Right ventricle myocardium inferior (tissue), 1 donor: ENCODE measurements at regions not wholly inside any gene's neighbourhood (a gene's known extent, or its start where the extent isn't known, plus 50 kb on each side); places are given as distances from the start of the nearest gene placed in this dataset.
A peak's percentile ranks its signal among the peaks of the same experiment; 100 is the strongest.

Experiments
- ATAC-seq: fragments of 200-7000 bp; cut with Tn5 transposase; one replicate; pipeline ENCODE4 v1.9.1; 2020; ENCODE audit warnings: mild to moderate bottlenecking, moderate library complexity
- DNase-seq: peaks from one replicate; pipeline ENCODE4 v3.0.0; 2021; ENCODE audit errors: missing footprints
- intact Hi-C: fragments of 100-400 bp; cut with DNase I; formaldehyde crosslinking; loops from one replicate; pipeline ENCODE4 v1.11.0; 2022
- donor health status: DM: no; HTN: yes; CAD: no; lungs with severe emphysema.

- intact Hi-C loops = no loop called here
Observed at GRCh38 chr11:69423181-69423580, 58.3 kb upstream of the LINC01488 start.

DNA sequence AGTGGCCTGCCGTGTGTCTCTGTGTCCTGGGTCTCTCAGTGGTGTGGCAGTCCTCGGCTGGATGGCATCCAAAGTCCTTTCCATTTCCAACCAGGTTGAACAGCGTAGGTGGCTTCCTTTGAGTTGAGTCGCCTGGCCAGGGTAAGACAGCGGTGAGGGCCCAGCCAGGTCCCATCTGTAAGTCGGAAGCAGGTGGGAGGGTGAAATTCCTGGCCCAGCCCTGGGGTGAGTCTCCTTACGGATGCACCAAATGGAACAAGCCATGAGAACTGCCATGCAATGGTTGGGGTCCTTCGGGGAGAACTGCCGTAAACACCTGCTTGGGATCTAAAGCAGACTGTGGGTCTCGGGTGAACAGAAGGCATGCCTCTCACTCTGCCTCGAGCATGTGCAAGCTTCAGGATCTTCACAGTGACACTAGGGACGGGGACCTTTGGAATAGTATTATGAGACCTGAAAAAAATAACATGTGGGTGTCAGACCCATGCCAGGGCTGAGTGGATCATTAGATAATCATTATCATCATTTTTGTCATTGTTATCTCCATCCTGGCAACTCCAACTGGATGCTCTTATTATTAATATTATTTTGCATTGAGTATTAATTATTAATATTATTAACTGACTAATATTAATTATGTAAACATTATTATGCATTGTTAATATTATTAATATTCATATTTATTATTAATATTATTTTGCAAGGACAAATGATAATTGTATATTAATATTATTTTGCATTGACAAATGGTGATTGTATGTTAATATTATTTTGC is 57.7 kb upstream of the LINC01488 start:
- ATAC-seq (no peak), DNase-seq (no peak)
- intact Hi-C loops = no loop called here

More at GRCh38 chr11:69423181-69423580, 58.3 kb upstream of the LINC01488 start:
- no peak for DNase-seq
- no peak for ATAC-seq

DNA sequence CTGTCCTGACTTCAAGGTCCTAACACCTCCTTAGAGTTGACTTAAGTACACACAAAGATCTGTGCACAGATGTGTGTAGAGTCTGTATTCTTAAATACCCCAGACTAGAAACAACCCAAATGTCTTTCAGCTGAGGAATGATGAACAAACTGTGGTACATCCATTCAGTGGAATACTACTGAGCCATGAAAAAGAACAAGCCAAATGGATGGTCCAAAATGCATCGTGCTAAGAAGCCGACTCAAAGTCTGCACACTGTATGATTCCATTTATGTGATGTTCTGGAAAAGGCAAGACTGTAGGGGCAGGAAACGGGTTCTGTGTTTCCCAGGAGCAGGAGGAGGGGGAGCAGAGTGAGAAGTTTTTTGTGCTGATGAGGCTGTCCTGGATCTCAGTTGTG is 56.7 kb upstream of the LINC01488 start:
- no peak for ATAC-seq
- DNase-seq = no peak
- intact Hi-C loops = no loop called here

DNA sequence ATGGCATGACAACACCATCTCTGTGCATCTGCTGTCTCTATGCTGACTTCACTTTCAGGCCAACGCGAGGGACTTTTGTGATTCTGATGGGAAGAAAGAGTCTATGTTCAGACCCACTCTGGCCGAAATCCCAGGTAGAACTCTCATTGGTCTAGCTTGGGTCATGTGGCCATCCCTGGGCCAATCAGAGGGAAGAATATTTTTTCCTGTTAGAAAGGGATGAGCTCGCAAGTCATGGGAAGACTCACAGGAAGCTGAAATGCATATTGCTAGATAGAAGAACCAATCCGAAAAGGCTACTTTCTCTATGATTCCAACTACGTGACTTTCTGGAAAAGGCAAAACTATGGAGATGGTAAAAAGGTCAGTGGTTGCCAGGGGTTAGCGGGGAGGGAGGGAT is 56.0 kb upstream of the LINC01488 start:
- no peak for ATAC-seq
- intact Hi-C loops = no loop called here
- DNase-seq = no peak

DNA sequence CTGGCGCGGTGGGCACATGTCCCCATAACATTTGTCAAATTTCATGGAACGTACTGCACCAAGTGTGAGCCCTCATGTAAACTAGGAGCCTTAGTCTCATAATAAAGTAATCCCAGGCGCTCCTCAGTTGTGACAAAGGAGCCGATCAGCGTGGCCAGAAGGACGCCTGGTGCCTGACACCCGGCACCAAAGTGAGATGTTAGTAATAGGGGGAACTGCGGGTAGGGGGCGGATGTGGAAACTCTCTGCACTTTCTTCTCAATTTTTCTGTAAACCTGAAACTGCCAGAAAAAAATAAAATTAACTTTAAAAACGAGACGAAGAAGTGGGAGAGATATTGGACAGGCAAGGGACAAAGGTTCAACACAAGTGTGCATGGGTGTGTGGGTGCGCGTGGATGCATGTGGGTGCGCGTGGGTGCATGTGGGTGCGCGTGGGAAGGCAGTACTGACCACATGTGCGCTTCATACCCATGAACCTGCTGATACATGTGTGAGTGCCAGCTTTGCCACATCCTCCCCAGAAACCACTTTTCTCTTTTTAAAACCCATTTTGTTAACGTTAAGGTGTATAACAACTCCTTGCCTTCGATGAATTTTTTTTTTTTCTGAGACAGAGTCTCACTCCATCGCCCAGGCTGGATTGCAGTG is 55.4 kb upstream of the LINC01488 start:
- intact Hi-C loops = no loop called here
- no peak for DNase-seq

DNA sequence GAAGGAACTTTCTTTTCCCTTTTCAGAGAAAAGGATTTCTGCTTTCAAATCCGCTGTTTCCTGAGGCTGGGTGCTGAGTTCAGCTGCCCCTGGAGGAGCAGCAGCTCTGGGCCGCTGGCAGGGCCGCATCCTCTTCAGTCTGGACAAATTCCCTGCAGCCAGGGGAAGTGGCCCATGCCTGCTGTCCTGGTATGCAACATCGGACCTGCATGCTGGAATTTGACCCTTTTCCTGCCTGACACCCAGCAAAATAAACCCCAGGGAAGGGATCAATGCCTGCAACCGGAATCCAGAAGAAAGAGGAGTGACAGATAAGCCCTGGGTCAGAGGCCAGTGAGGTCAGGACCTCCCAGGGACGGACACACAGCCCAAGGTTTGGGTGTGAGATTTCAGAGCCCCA is 54.1 kb upstream of the LINC01488 start:
- intact Hi-C loops = no loop called here
- peak; percentile 43 for ATAC-seq
- peak; percentile 15 for DNase-seq

More for the DNA sequence above, 55.4 kb upstream of the LINC01488 start:
- ATAC-seq = no peak

GRCh38 chr11:69427906-69428880 is 53.3 kb upstream of the LINC01488 start:
- intact Hi-C loops = no loop called here
- ATAC-seq = no peak
- peak; percentile 68 for DNase-seq

DNA sequence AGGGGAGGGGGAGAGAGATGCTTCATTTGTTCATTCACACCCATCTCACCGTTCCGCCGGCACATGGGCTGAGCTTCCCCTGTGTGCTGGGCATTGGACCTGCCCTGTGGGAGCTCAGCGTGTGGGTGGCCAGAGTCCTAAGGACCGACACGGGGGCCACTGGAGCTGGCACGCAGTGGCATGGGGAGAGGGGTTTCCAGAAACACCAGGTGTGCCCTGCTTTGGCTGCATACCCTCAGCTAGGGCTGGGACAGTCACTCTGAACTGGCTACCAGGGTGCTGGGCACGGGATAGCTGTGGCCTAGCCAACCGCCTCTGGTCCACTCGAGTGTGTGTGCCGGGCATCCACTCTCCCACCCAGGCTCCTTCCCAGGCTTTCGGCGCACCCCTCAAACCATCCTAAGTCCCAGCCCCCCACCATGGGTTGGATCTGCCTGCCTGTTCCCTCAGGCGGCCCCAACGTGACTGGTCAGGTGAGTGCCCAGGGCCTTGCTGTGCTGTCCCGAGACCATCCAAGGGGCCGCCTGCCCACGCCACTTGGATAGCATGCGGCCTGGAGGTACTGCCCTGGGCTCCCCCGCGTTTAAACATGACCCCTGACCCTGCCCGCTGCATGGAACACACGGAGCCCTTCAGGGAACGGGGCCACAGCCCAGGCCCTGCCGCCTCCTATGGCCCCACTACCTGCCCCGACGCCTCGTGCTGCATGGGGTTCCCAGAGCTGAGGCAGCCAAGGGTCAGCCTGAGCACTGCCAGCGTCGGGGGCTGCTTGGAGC is 51.6 kb upstream of the LINC01488 start:
- peak; percentile 14 for DNase-seq
- ATAC-seq = no peak
- intact Hi-C loops = no loop called here

DNA sequence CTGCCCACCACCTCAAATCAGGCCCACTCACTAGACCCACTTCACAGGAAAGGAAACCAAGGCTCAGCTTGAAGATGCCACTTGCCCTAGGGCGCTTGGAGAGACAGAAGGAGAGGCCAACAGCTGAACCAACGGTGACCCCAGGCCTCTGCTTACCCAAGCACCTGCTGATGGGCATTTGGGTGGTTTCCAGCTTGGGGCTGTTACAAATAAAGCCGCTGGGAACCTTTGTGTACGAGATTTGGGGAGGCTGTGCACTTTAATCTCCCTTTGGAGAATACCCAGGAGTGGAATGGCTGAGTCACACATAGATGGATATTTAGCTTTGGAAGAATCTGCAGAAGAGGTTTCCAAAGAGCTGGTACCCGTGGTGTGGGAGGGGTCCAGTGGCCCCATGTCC is 50.9 kb upstream of the LINC01488 start:
- no peak for ATAC-seq
- intact Hi-C loops = no loop called here
- no peak for DNase-seq

GRCh38 chr11:69431136-69431535 is 50.3 kb upstream of the LINC01488 start:
- ATAC-seq (no peak), DNase-seq (no peak)
- intact Hi-C loops = no loop called here
